Endothelial cell of umbilical vein (primary cell): ENCODE measurements at regions not wholly inside any gene's neighbourhood (a gene's known extent, or its start where the extent isn't known, plus 50 kb on each side); places are given as distances from the start of the nearest gene placed in this dataset.

Source experiments
- BruUV-seq: library from RNA; stranded (reverse); fragments of 400-500 nt; replicated peaks from 2 replicates; lab custom pipeline; 2021; lab: Mats Ljungman, UMichigan
- CTCF ChIA-PET: fragments of 300-600, 350-600 bp; sonication (Branson Sonifier 250); formaldehyde crosslinking; loops from one replicate; lab custom pipeline; 2021; ENCODE audit warnings: antibody characterized with exemption, inconsistent platforms; lab: Charles Lee
- POLR2A ChIA-PET: fragments of 300-600, 350-600 bp; sonication (Branson Sonifier 250); formaldehyde crosslinking; loops from one replicate; lab custom pipeline; 2021; ENCODE audit warnings: antibody characterized with exemption, inconsistent platforms; lab: Charles Lee
- DNase-seq: peaks from one replicate; pipeline ENCODE4 v3.0.0-alpha.2; 2011; ENCODE audit warnings: low read depth, low spot score
- FAIRE-seq: peaks from 2 replicates; lab custom pipeline; 2011; peaks lifted over from hg19 to GRCh38; lab: Jason Lieb, UNC
- H2AFZ ChIP-seq: 2 replicates; pipeline ENCODE4 v1.6.0; 2012; ENCODE audit warnings: low read depth, low read length, control low read depth, inconsistent platforms
- H3K27ac ChIP-seq: 2 replicates; pipeline ENCODE4 v1.5.1; 2011; ENCODE audit warnings: low read depth, mild to moderate bottlenecking, control low read depth, low read length, moderate library complexity; ENCODE audit not compliant: insufficient read depth
- H3K27me3 ChIP-seq, 2 experiments: 2 replicates each; pipeline versions ENCODE4 v1.6.0 to v1.6.1; 2011; ENCODE audit warnings: low read length in 2 of 2, mixed read lengths in 1 of 2; ENCODE audit not compliant: control insufficient read depth in 2 of 2, insufficient read depth in 2 of 2
- H3K36me3 ChIP-seq, 2 experiments: 2 replicates in 1 of 2; 3 replicates in 1 of 2; pipeline ENCODE4 v1.5.1; 2011; ENCODE audit warnings: low read length in 2 of 2, mild to moderate bottlenecking in 1 of 2, moderate library complexity in 1 of 2; ENCODE audit not compliant: control insufficient read depth in 2 of 2, insufficient read depth in 2 of 2; ENCODE audit errors: extremely low read depth in 1 of 2
- H3K4me1 ChIP-seq: 3 replicates; pipeline ENCODE4 v1.5.1; 2011; ENCODE audit warnings: mild to moderate bottlenecking, low read length; ENCODE audit not compliant: control insufficient read depth, insufficient read depth; ENCODE audit errors: extremely low read depth
- H3K4me2 ChIP-seq: 2 replicates; pipeline ENCODE4 v1.6.1; 2011; ENCODE audit warnings: low read length, control low read depth, mixed read lengths; ENCODE audit not compliant: insufficient read depth
- H3K4me3 ChIP-seq, 3 experiments: fragments of 200-600 bp in 1 of 3; sonication (generic), shearing (Covaris generic) in 1 of 3; replicated peaks in 1 of 3; 2 replicates each; pipeline ENCODE4 v1.5.1; 2011 to 2016; ENCODE audit warnings: control low read depth in 3 of 3, low read length in 3 of 3, mild to moderate bottlenecking in 2 of 3, inconsistent platforms in 1 of 3, low read depth in 1 of 3, moderate library complexity in 1 of 3; ENCODE audit not compliant: insufficient read depth in 1 of 3
- H3K79me2 ChIP-seq: 2 replicates; pipeline ENCODE4 v1.6.0; 2012; ENCODE audit warnings: low read length, inconsistent platforms; ENCODE audit not compliant: control insufficient read depth, insufficient read depth
- H3K9ac ChIP-seq: replicated peaks from 2 replicates; pipeline ENCODE3; 2011; ENCODE audit warnings: low read length, control low read depth; ENCODE audit not compliant: insufficient read depth; ENCODE audit errors: extremely low read depth
- H3K9me1 ChIP-seq: replicated peaks from 3 replicates; pipeline ENCODE4 v1.6.0; 2011; ENCODE audit warnings: mild to moderate bottlenecking, low read length; ENCODE audit not compliant: control insufficient read depth, insufficient read depth; ENCODE audit errors: extremely low read depth
- H3K9me3 ChIP-seq: replicated peaks from 2 replicates; pipeline ENCODE4 v1.5.1; 2012; ENCODE audit warnings: low read length, inconsistent platforms; ENCODE audit not compliant: control insufficient read depth, insufficient read depth
- H4K20me1 ChIP-seq: replicated peaks from 2 replicates; pipeline ENCODE3; 2011; ENCODE audit warnings: mild to moderate bottlenecking, low read length; ENCODE audit not compliant: control insufficient read depth, insufficient read depth; ENCODE audit errors: extremely low read depth
- EZH2 ChIP-seq: IDR thresholded peaks from 2 replicates; pipeline ENCODE4 v1.6.1; 2012; ENCODE audit warnings: borderline replicate concordance, low read depth, mild to moderate bottlenecking, moderate library complexity, low read length, inconsistent platforms; ENCODE audit not compliant: severe bottlenecking
- FOS ChIP-seq: IDR thresholded peaks from 2 replicates; pipeline ENCODE4 v1.6.1; 2011; ENCODE audit warnings: mild to moderate bottlenecking, low read length, moderate library complexity, borderline replicate concordance; ENCODE audit not compliant: insufficient read depth
- GATA2 ChIP-seq: IDR thresholded peaks from 2 replicates; pipeline ENCODE4 v1.7.0; 2011; ENCODE audit warnings: low read depth, mild to moderate bottlenecking, moderate library complexity, mixed read lengths, low read length; ENCODE audit not compliant: insufficient read length, insufficient read depth
- JUN ChIP-seq: IDR thresholded peaks from 2 replicates; pipeline ENCODE4 v1.6.1; 2011; ENCODE audit warnings: borderline replicate concordance, low read depth; ENCODE audit not compliant: insufficient read length, insufficient read depth
- MYC ChIP-seq: IDR thresholded peaks from one replicate; pipeline ENCODE4 v1.6.1; 2011; ENCODE audit warnings: mild to moderate bottlenecking, low read depth, low read length
- POLR2A ChIP-seq: IDR thresholded peaks from 2 replicates; pipeline ENCODE4 v1.6.1; 2012; ENCODE audit warnings: low read depth, mild to moderate bottlenecking, control low read depth, low read length
- POLR2AphosphoS5 ChIP-seq: IDR thresholded peaks from 2 replicates; pipeline ENCODE4 v1.6.1; 2012; ENCODE audit warnings: low read depth, mild to moderate bottlenecking, control low read depth, low read length, moderate library complexity; ENCODE audit not compliant: insufficient read depth
- dilution Hi-C: fragments of 300-500 bp; cut with MboI; formaldehyde crosslinking; loops from one replicate; pipeline ENCODE4 v1.15.0; 2019; ENCODE audit warnings: low sequenced_read_pairs; ENCODE audit not compliant: extremely low pct_ligation_motif_present
- intact Hi-C: fragments of 100-400 bp; cut with micrococcal nuclease; formaldehyde crosslinking; loops from one replicate; pipeline ENCODE4 v1.10.0; 2022
- TF ChIP-seq, protein P1 (sequence below): IDR thresholded peaks from 2 replicates; pipeline ENCODE4 v1.6.1; 2011; ENCODE audit not compliant: insufficient read depth, insufficient read length
- TF ChIP-seq, protein P2 (sequence below), 2 donors: IDR thresholded peaks; 1 replicate in 1 of 2; 2 replicates in 1 of 2; pipeline ENCODE4 v1.5.1; 2011; ENCODE audit warnings: low read length in 2 of 2, mild to moderate bottlenecking in 2 of 2, moderate library complexity in 2 of 2, control low read depth in 1 of 2, inconsistent platforms in 1 of 2, low read depth in 1 of 2; ENCODE audit not compliant: insufficient read depth in 1 of 2; ENCODE audit errors: extremely low read depth in 1 of 2

DNA sequence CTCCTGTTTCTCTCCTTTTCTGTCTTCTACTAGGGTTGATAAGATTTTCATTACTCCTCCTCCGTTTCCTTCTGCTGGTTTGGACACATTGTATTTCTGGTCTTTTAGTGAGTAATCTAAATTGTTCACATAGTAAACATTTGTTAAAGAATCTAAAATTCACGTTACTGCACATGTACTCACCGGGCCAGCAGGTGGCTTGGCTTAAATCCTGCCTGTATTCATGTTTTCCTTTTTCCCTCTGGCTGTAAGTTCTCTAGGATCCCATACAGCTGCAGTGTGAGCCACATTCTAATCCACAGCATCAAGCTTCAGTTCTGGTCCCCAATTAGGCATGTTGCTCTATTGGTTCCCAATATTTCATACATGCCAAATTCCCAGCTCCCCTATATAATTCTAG is 958.3 kb downstream of the ADGRL2 start:
- Histone ChIP-seq H3K27ac (no peak overlapping the region), H3K9me3 (no peaks in the 10 kb centered on the region), H3K9me1 (no peaks in the 10 kb centered on the region), H3K4me1 (no peaks in the 10 kb centered on the region), H3K79me2 (no peaks in the 10 kb centered on the region), H3K27me3 (no peaks in the 10 kb centered on the region), H3K36me3 (no peaks in the 10 kb centered on the region), H2AFZ (no peak overlapping the region), H3K9ac (no peak overlapping the region), H3K4me2 (no peak overlapping the region), H4K20me1 (no peaks in the 10 kb centered on the region), H3K4me3 (no peak overlapping the region)
- CTCF ChIA-PET: interaction anchor here (0.9 to 1.0 kb wide), 2 partner anchors 40 to 669 kb away, joined by 3 read pairs; no protein-coding TSS in a partner anchor
- no TSS peak for BruUV-seq
- TF ChIP-seq, protein P1, sequence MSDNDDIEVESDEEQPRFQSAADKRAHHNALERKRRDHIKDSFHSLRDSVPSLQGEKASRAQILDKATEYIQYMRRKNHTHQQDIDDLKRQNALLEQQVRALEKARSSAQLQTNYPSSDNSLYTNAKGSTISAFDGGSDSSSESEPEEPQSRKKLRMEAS: no peak
- TF ChIP-seq POLR2AphosphoS5: no peak
- TF ChIP-seq, protein P2, sequence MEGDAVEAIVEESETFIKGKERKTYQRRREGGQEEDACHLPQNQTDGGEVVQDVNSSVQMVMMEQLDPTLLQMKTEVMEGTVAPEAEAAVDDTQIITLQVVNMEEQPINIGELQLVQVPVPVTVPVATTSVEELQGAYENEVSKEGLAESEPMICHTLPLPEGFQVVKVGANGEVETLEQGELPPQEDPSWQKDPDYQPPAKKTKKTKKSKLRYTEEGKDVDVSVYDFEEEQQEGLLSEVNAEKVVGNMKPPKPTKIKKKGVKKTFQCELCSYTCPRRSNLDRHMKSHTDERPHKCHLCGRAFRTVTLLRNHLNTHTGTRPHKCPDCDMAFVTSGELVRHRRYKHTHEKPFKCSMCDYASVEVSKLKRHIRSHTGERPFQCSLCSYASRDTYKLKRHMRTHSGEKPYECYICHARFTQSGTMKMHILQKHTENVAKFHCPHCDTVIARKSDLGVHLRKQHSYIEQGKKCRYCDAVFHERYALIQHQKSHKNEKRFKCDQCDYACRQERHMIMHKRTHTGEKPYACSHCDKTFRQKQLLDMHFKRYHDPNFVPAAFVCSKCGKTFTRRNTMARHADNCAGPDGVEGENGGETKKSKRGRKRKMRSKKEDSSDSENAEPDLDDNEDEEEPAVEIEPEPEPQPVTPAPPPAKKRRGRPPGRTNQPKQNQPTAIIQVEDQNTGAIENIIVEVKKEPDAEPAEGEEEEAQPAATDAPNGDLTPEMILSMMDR (IDR thresholded peaks at IDR 0.05; ENCODE audit: extremely low read depth in 1 of 2, insufficient read depth in 1 of 2, low read depth in 1 of 2, low read length in 2 of 2): no peak
- TF ChIP-seq FOS: no peak
- TF ChIP-seq JUN: no peak
- TF ChIP-seq POLR2A: no peak
- no peak for TF ChIP-seq EZH2
- no peak for TF ChIP-seq MYC
- no peak for TF ChIP-seq GATA2
- DNase-seq (no peak), FAIRE-seq (no peak)
- dilution Hi-C loops (no loop called here), intact Hi-C loops (no loop called here)
- POLR2A ChIA-PET: no interaction called here
